Esophagus muscularis mucosa (tissue), 4 donors: ENCODE measurements at regions not wholly inside any gene's neighbourhood (a gene's known extent, or its start where the extent isn't known, plus 50 kb on each side); places are given as distances from the start of the nearest gene placed in this dataset.

ENCODE experiments used
- DNase-seq: peaks from one replicate; pipeline ENCODE4 v3.0.0-alpha.2; 2017; ENCODE audit errors: extremely low spot score
- H3K27ac ChIP-seq, 4 donors: fragments of 200-600 bp; sonication (generic); replicated peaks in 1 of 4; 1 replicate in 3 of 4; 2 replicates in 1 of 4; pipeline ENCODE4 v1.5.1; 2016 to 2019; ENCODE audit warnings: mild to moderate bottlenecking in 1 of 4
- H3K27me3 ChIP-seq, 4 donors: fragments of 200-600 bp; sonication (generic); one replicate each; pipeline versions ENCODE4 v1.5.1 to v1.6.0; 2016 to 2019
- H3K36me3 ChIP-seq, 4 donors: fragments of 200-600 bp; sonication (generic); one replicate each; pipeline ENCODE4 v1.5.1; 2016 to 2019
- H3K4me1 ChIP-seq, 4 donors: fragments of 200-600 bp; sonication (generic); one replicate each; pipeline ENCODE4 v1.5.1; 2016 to 2019
- H3K4me3 ChIP-seq, 4 donors: fragments of 200-600 bp; sonication (generic); 1 replicate in 2 of 4; 2 replicates in 2 of 4; pipeline ENCODE4 v1.5.1; 2016 to 2019; ENCODE audit warnings: mild to moderate bottlenecking in 4 of 4, moderate library complexity in 1 of 4
- H3K9me3 ChIP-seq, 4 donors: fragments of 200-600 bp; sonication (generic); 1 replicate in 3 of 4; 2 replicates in 1 of 4; pipeline ENCODE4 v1.5.1; 2016 to 2019
- EP300 ChIP-seq: sonication (generic); formaldehyde crosslinking; IDR thresholded peaks from one replicate; pipeline ENCODE4 v1.6.1; 2017; ENCODE audit warnings: antibody characterized with exemption
- POLR2A ChIP-seq: fragments of 450-650 bp; IDR thresholded peaks from one replicate; pipeline ENCODE4 v1.6.1; 2017; ENCODE audit warnings: antibody characterized with exemption, moderate library complexity, mild to moderate bottlenecking, low read depth
- POLR2AphosphoS5 ChIP-seq, 2 donors: sonication (generic); formaldehyde crosslinking; IDR thresholded peaks; one replicate each; pipeline ENCODE4 v1.6.1; 2017; ENCODE audit warnings: antibody characterized with exemption in 2 of 2
- WGBS: methylation state at CpG from one replicate; pipeline ENCODE4 v1.1.5; 2018; 5-methylcytosine and 5-hydroxymethylcytosine counted together
- intact Hi-C: fragments of 100-400 bp; cut with DNase I; formaldehyde crosslinking; loops from one replicate; pipeline ENCODE4 v1.15.1; 2023
- TF ChIP-seq, protein P1 (sequence below), 3 experiments: fragments of 200-600 bp in 2 of 3; fragments of 450-650 bp in 1 of 3; sonication (generic) in 2 of 3; IDR thresholded peaks; one replicate each; pipeline ENCODE4 v1.5.1; 2017 to 2019; ENCODE audit warnings: antibody characterized with exemption in 3 of 3, mild to moderate bottlenecking in 2 of 3, moderate library complexity in 1 of 3

DNA sequence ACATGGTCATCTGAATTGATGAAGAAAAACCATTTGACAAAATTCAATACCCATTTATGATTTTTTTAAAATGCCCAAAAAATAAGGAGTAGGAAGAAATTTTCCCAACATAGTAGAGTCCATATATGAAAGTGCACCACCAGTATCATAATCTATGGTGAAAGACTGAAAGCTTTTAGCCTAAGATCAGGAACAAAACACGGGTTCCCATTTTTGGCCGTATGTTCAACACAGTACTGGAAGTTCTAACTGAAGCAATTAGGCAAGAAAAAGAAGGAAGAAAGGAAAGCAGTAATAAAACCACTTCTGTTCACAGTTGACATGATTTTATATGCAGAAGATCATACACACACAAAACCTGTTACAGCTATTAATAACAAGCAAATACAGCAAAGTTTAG is 227.8 kb upstream of the RAB4A start:
- no peaks in the 10 kb centered on the region for H3K9me3 ChIP-seq
- H3K4me3 ChIP-seq = no peak overlapping the region
- no peaks in the 10 kb centered on the region for H3K36me3 ChIP-seq
- intact Hi-C loops = no loop called here
- peak; percentile 7 for DNase-seq
- WGBS = 81% methylated on average over 2 of the region's 2 CpGs
- H3K27me3 ChIP-seq = no peaks in the 10 kb centered on the region
- no peak overlapping the region for H3K27ac ChIP-seq
- no peaks in the 10 kb centered on the region for H3K4me1 ChIP-seq
- TF ChIP-seq POLR2AphosphoS5 (IDR thresholded peaks at IDR 0.05) (no peak), POLR2A (no peak), EP300 (no peak)
- TF ChIP-seq, protein P1, sequence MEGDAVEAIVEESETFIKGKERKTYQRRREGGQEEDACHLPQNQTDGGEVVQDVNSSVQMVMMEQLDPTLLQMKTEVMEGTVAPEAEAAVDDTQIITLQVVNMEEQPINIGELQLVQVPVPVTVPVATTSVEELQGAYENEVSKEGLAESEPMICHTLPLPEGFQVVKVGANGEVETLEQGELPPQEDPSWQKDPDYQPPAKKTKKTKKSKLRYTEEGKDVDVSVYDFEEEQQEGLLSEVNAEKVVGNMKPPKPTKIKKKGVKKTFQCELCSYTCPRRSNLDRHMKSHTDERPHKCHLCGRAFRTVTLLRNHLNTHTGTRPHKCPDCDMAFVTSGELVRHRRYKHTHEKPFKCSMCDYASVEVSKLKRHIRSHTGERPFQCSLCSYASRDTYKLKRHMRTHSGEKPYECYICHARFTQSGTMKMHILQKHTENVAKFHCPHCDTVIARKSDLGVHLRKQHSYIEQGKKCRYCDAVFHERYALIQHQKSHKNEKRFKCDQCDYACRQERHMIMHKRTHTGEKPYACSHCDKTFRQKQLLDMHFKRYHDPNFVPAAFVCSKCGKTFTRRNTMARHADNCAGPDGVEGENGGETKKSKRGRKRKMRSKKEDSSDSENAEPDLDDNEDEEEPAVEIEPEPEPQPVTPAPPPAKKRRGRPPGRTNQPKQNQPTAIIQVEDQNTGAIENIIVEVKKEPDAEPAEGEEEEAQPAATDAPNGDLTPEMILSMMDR (IDR thresholded peaks at IDR 0.05) = no peak

DNA sequence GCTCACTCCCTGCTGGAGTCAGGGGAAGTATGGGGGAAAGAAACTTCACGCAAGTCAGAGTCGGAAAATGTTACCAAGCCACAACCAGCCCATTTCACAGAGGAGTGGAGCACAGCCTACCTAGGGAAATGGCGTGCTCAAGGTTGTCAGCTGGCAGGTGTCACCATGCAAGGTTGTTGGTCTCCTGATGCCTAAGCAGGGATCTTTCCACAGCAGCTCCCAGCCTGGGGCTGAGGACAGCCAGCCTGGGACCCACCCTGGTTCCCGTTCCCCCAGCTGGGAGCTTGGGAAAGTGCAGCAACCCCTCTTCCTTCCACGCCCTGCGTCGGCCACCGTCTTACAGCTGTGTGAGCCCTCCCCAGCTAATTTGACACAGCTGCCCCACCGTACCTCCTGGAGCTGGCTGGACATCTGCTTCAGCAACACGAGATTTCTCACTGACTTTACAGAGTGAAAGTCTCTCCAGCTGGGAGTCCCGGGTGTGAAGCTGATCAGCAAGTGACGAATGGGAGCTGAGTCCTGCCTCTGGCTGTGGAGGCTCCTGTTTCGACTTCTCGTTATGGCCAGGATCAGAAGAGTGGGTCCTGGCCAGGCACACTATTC is 224.6 kb upstream of the RAB4A start:
- intact Hi-C loops = no loop called here
- TF ChIP-seq, protein P1 (IDR thresholded peaks at IDR 0.05) = no peak
- TF ChIP-seq POLR2AphosphoS5 (IDR thresholded peaks at IDR 0.05) = no peak
- no peak for TF ChIP-seq EP300
- no peak for TF ChIP-seq POLR2A
- peak; percentile 70 for DNase-seq
- WGBS = 83% methylated on average over 13 of the region's 14 CpGs
- Histone ChIP-seq H3K27ac (no peak overlapping the region), H3K4me3 (no peak overlapping the region), H3K9me3 (peaks cover 0 to 3% (median 0%) of the 10 kb centered on the region in 4 donors), H3K36me3 (no peaks in the 10 kb centered on the region), H3K4me1 (no peaks in the 10 kb centered on the region), H3K27me3 (no peaks in the 10 kb centered on the region)

DNA sequence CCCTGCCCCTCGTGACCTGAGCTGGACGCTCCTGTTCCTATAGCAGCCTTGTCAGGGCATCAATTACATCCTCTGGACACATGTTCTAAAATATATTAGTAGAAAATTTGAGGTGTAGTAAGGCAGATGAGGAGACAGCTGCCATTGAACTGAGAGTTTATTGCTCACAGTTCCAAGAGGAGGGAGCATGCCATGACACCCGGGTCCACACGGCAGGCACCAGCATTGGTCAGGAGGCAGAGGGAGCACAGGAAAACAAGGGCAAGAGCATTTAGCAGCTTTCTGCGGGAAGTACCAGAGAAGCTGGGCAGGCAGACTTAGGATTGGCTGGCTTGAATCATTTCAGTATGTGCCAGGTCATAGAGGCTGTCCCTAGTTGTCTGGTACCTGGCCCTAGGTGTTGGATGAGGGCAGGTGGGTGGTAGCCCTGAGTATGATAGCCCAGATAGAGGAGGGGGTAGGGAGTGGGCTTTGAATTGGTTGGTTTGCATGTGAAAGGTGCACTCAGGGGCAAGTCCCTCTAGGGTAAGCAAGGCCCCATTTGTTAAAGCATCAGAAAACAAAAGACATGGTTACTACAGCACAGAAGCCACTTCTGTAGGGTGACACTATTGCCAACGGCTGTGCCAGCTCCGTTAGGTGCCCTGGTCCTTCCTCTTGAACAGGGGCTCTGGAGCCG is 223.6 kb upstream of the RAB4A start:
- 93% methylated on average over 8 of the region's 8 CpGs for WGBS
- H3K27me3 ChIP-seq = no peaks in the 10 kb centered on the region
- TF ChIP-seq, protein P1 (IDR thresholded peaks at IDR 0.05) = no peak
- no peak for TF ChIP-seq POLR2AphosphoS5 (IDR thresholded peaks at IDR 0.05)
- no peak for TF ChIP-seq EP300
- intact Hi-C loops = no loop called here
- H3K4me3 ChIP-seq = no peak overlapping the region
- no peaks in the 10 kb centered on the region for H3K4me1 ChIP-seq
- H3K9me3 ChIP-seq = peaks cover 0 to 3% (median 0%) of the 10 kb centered on the region in 4 donors
- H3K36me3 ChIP-seq = no peaks in the 10 kb centered on the region
- peak; percentile 62 for DNase-seq
- H3K27ac ChIP-seq = no peak overlapping the region

DNA sequence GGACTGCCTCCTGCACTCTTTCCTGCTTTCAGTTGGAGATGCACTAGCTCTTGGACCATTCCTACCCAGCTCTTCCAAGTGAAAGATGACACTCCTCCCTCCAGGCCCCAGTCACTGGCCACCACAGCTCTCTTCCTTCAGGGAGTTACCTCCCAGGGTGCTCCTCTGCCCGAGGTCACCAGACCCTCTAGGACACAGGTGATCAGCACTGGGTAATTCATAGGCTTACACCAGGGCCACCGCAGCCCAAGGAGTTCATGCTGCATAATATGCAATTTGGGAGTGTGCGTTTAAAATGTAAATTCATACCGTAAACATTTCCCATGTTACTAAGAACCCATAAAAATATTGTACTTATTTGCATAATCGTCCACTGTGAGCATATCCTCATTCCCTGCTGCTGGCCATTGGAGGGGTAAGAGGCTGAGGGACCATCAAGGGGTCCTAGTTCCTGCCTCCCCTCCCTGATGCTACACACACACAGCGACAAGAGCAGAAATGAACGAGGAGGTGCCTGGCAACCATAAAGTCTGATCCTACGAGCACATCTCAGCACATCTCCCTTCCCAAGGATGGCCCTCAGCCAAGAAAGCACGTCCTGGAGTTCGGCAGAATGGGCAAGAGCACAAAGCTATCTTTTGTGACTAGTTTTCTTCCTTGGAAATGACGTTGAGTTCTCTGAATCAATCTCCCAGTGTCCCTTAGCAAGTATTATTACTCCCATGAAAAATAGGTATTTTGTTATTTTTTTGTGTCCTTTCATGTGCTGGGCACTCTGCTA is 222.9 kb upstream of the RAB4A start:
- intact Hi-C loops = no loop called here
- H3K4me3 ChIP-seq = no peak overlapping the region
- no peaks in the 10 kb centered on the region for H3K27me3 ChIP-seq
- no peaks in the 10 kb centered on the region for H3K4me1 ChIP-seq
- TF ChIP-seq EP300 (no peak), POLR2AphosphoS5 (IDR thresholded peaks at IDR 0.05) (no peak), POLR2A (no peak)
- TF ChIP-seq, protein P1 (IDR thresholded peaks at IDR 0.05) = no peak
- H3K27ac ChIP-seq = no peak overlapping the region
- H3K9me3 ChIP-seq = peaks cover 0 to 3% (median 0%) of the 10 kb centered on the region in 4 donors
- peak; percentile 1 for DNase-seq
- WGBS = 76% methylated on average over 11 of the region's 11 CpGs
- no peaks in the 10 kb centered on the region for H3K36me3 ChIP-seq
